HT-29 (cell line): ENCODE measurements at regions not wholly inside any gene's neighbourhood (a gene's known extent, or its start where the extent isn't known, plus 50 kb on each side); places are given as distances from the start of the nearest gene placed in this dataset.

Experiments used
- DNase-seq: peaks from one replicate; pipeline ENCODE4 v3.0.0-alpha.2; 2015; ENCODE audit warnings: low spot score

- no peak for DNase-seq
Measured at GRCh38 chr1:182295697-182296096, 95.9 kb downstream of the GLUL start.

GRCh38 chr1:182293119-182293589 lies 98.4 kb downstream of the GLUL start:
- no peak for DNase-seq

- no peak for DNase-seq
Measured at GRCh38 chr1:182292193-182292741, 99.3 kb downstream of the GLUL start.

- DNase-seq: no peak
Measured at GRCh38 chr1:182291584-182292192, 99.9 kb downstream of the GLUL start.

- no peak for DNase-seq
Measured at GRCh38 chr1:182288749-182289604, 102.6 kb downstream of the GLUL start.

- no peak for DNase-seq
Measured at GRCh38 chr1:182286761-182287160, 104.8 kb downstream of the GLUL start.

- no peak for DNase-seq
Measured at GRCh38 chr1:182283746-182284544, 107.6 kb downstream of the GLUL start.

GRCh38 chr1:182281541-182281940 lies 110.0 kb downstream of the GLUL start:
- no peak for DNase-seq

GRCh38 chr1:182280504-182280900 lies 111.1 kb downstream of the GLUL start:
- DNase-seq: no peak

GRCh38 chr1:182279724-182280503 lies 111.7 kb downstream of the GLUL start:
- DNase-seq: no peak

GRCh38 chr1:182279302-182279701 lies 112.3 kb downstream of the GLUL start:
- no peak for DNase-seq

- DNase-seq: no peak
Measured at GRCh38 chr1:182278144-182279054, 113.2 kb downstream of the GLUL start.

- no peak for DNase-seq
Measured at GRCh38 chr1:182275271-182275670, 116.3 kb downstream of the GLUL start.

GRCh38 chr1:182274618-182275017 lies 117.0 kb downstream of the GLUL start:
- no peak for DNase-seq

GRCh38 chr1:182270731-182271130 lies 120.9 kb downstream of the GLUL start:
- DNase-seq: no peak

GRCh38 chr1:182269097-182269496 lies 122.5 kb downstream of the GLUL start:
- DNase-seq: no peak

GRCh38 chr1:182268669-182269068 lies 122.9 kb downstream of the GLUL start:
- no peak for DNase-seq

- DNase-seq: no peak
Measured at GRCh38 chr1:182264185-182264584, 127.4 kb downstream of the GLUL start.

- DNase-seq: no peak
Measured at GRCh38 chr1:182263706-182264105, 127.9 kb downstream of the GLUL start.

- no peak for DNase-seq
Measured at GRCh38 chr1:182262425-182262824, 129.2 kb downstream of the GLUL start.
